HG02763 (cell line): ENCODE measurements at regions not wholly inside any gene's neighbourhood (a gene's known extent, or its start where the extent isn't known, plus 50 kb on each side); places are given as distances from the start of the nearest gene placed in this dataset.

Experiments
- ATAC-seq: cut with Tn5 transposase; IDR thresholded peaks from one replicate; pipeline ENCODE4 v1.9.1; 2021; ENCODE audit warnings: mild to moderate bottlenecking, moderate library complexity; ENCODE audit not compliant: unreplicated experiment

DNA sequence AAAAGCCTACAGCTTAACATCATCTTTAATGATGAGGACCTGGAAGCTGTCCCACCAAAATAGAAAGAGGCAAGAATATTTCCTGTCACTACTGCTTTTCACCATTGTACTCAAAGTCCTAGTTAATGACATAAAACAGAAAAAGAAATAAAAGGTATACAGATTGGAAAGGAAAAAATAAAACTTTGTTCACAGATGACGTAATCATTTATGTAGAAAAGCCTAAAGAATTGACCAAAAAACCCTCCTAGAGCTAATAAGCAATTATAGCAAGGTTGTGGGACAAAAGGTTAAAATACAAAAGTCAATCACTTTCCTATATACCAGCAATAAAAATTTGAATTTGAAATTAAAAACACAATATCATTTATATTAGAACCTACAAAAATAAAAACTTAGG is 97.2 kb upstream of the MDGA2 start:
- ATAC-seq: no peak

DNA sequence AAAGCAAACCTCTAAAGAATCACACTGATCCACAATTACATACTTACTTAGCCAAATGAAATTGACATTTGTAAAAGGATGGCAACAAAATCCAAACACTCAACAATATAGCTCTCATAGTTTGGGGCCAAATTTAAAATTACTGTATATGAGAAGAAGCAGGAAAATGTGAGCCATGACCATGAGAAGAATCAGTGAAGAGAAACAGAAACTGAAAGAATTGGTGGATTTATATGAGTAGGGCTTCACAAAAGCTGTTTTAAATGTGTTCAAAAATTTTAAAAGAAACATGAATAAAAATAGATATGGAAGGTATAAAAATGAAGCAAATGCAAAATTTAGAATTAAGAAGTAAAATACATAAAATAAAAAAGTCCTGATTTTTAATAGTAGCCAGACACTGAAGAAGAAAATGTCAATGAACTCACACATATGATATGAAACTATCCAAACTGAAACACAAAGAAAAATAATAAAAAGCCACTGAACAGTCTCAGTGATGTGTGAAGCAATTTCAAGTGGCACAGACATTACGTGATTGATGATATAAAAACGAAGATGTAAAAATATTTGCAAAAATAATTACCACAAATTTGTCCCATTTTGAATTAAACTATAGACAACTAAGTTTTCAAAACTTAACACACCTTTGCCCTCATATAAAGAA is 87.9 kb upstream of the MDGA2 start:
- ATAC-seq: no peak

DNA sequence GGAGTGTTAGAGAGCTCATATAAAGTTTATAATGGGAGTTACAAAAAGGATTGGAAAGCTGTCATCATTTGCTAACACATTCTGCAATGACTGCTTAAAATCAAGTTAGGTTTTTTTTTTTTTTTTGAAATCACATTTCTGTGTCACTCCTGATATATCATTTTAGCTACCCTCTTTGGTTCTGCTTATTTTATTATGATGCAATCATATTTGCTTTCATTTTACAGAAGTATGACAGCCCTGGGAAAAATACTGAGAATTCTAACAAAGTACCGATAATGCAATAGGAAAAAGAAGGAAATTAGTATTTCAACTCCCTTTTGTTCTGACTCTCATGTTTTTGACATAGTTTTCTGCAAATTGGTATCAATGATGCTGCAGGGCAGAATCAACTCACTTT is 71.6 kb upstream of the MDGA2 start:
- no peak for ATAC-seq

DNA sequence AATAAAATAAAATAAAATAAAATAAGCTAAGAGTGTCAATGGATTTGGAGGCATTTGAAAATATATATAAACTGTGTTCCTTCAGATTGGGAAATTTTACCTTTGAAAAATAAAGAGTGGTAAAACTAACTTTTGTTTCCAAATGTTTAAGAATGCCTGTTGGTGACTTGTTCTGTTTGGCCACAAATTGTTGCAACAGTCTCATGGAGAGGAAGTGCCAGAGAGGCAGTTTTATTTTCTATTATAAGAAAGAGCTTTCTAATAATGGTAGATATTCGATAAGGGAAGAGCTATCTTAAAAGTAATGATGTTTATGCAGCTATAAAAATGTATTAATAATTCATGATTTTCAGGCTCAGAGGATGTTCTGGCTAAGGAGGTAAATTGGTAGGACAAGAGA is 68.8 kb upstream of the MDGA2 start:
- no peak for ATAC-seq

DNA sequence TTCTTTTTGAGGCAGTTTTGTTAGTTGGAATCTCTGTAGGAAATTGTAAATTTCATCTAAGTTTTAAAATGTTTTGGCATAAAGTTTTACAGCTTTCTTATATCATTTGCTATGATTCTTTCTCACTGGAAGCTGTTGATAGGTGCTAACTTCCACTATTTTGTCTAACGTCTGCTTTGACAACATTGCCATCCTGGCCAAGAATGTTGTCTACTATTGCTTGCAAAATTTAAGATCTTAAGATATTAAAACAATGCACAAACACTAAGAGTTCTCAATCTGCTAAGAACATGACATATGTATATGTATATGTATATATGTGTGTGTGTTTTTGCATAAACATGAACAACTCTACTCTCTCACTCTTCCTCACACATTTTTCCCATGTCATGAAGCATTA is 64.1 kb upstream of the MDGA2 start:
- no peak for ATAC-seq

DNA sequence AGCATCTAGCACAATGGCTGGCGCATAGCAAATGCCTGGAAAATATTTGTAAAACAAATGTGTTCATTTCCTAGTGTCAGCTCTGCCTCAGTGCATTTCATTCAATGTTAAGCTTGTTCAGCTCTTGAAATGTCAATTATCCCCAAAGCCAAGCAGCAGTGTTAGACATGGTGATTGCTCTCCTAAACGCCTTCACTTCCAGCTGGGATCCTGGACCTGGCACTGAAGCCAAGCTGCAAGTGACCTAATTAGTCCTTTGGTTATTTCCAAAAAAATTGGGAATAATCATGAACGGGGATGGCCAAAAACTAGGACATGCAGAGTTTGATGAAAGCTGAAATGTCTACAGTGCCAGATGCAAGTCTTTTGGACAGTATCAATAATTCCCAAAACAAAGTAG is 54.9 kb upstream of the MDGA2 start:
- ATAC-seq: no peak
